HT-29 (cell line): ENCODE measurements at regions not wholly inside any gene's neighbourhood (a gene's known extent, or its start where the extent isn't known, plus 50 kb on each side); places are given as distances from the start of the nearest gene placed in this dataset.
"Not testable (repeated sequence)": the region's sequence is repeated elsewhere in the genome, so short reads cannot be mapped to it uniquely, and the experiment has no call there.

Source experiments
- DNase-seq: peaks from one replicate; pipeline ENCODE4 v3.0.0-alpha.2; 2015; ENCODE audit warnings: low spot score
- small RNA-seq: library from RNA; depleted of rRNA; stranded (forward); fragments of <200 nt; gene quantifications from one replicate; pipeline ENCODE3, GENCODE V24; 2014

DNA sequence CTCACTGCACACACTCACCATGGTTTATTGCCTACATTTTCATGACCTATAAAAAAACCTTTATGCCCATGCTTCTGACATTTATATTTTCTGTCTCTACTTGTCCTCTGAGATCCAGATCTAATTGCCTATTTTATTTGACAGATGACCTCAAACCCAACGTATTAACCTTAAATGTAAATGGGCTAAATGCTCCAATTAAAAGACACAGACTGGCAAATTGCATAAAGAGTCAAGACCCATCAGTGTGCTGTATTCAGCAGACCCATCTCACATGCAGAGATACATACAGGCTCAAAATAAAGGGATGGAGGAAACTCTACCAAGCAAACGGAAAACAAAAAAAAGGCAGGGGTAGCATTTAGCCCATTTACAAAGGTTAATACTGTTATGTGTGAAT, 117.4 kb upstream of the ADAMTS3 start:
- DNase-seq: not testable (repeated sequence)

DNA sequence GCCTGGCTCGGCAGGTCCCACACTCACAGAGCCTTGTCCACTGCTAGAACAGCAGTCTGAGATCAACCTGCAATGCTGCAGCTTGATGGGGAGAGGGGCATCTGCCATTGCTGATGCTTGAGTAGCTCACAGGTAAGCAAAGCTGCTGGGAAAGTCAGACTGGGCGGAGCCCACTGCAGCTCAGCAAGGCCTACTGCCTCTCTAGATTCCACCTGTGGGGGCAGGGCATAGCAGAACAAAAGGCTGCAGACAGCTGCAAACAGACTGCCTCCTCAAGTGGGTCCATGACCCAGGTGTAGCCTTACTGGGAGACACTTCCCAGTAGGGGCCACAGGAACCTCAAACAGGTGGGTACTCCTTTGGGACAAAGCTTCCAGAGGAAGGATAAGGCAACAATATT, 110.6 kb upstream of the ADAMTS3 start:
- no peak for DNase-seq

DNA sequence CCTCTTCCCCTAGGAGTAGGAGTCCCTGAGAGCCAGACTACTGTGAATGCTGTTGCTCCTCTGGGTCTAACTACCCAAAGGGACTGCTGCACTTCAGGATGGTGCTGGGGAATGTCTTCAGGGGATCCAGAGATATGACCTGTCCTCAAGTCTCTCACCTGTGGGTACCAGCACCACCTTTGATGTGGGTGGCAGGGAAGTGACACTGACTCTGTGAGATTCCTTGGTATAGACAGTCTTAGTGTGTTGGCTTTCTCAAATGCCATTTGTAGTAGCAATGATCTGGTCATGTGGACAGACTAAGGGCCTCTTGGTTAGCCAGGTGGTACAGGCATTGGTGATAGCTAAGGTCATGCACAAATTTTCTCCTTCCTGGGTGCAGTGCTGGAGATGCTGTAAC, 108.9 kb upstream of the ADAMTS3 start:
- DNase-seq: no peak

DNA sequence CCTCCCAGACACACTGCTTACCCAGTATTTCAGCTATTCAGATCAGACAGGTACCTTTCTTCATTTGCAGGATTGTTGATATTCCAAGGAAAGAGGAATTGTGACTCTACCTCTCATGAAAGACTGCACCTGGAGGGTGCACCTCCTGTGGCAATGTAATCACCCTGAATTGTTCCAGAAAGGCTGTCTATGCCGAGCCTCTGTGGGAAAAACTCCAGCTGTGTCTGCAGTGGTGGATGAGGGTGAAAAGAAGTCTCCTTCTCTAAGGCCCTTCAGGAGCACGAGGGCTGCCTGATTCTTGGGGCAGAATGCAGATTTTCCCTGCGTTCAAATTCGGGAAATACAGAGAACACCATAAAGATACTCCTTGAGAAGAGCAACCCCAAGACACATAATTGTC, 108.2 kb upstream of the ADAMTS3 start:
- no peak for DNase-seq

DNA sequence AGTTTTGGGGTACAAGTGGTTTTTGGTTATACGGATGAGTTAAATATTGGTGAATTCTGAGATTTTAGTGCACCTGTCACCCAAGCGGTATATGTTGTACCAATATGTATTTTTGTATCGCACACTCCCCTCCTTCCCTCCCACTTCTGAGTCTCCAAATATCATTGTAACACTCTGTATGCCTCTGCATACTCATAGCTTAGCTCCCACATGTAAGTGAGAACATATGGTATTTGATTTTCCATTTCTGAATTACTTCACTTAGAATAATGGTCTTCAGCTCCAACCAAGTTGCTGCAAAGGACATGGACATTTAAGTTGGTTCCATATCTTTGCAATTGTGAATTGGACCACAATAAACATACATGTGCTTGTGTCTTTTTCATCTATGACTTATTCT, 103.0 kb upstream of the ADAMTS3 start:
- no peak for DNase-seq

DNA sequence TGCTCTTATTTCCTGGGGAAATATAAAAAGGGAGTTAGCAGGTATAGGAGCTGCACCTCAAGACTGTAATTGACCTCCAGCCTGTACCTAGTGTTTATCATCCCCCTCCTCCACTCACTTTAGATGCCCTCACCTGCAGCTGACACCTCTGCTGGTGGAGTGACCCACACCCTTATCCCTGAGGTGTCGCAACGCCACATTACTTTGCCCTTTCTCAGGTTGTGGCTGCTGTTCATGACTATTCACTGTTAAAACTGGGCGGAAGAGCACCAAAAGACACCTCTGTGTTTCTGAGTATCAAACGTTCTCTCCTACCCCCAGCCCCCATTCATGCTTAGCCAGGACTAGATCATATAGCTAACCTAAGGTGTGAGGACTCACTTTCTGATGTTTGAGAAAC, 101.5 kb upstream of the ADAMTS3 start:
- no peak for DNase-seq

DNA sequence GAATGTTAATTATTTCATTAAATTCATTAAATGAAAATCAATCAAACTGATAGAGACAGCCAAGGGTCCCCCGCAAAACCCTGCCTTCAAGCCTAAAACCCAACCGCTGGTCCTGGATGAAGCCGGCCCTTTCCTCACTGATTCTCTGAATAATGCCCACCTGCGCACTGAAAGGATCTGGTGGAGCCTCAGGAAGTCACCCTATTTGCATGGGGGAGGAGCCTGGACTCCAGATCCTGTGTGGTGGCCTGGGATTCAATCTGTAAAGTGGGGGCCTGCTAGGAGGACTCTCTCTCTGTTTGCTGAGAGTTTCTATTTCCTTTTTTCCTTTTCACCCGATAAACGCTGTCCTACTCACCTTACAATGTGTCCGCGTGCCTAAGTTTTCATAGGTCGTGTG, 97.9 kb upstream of the ADAMTS3 start:
- no peak for DNase-seq

DNA sequence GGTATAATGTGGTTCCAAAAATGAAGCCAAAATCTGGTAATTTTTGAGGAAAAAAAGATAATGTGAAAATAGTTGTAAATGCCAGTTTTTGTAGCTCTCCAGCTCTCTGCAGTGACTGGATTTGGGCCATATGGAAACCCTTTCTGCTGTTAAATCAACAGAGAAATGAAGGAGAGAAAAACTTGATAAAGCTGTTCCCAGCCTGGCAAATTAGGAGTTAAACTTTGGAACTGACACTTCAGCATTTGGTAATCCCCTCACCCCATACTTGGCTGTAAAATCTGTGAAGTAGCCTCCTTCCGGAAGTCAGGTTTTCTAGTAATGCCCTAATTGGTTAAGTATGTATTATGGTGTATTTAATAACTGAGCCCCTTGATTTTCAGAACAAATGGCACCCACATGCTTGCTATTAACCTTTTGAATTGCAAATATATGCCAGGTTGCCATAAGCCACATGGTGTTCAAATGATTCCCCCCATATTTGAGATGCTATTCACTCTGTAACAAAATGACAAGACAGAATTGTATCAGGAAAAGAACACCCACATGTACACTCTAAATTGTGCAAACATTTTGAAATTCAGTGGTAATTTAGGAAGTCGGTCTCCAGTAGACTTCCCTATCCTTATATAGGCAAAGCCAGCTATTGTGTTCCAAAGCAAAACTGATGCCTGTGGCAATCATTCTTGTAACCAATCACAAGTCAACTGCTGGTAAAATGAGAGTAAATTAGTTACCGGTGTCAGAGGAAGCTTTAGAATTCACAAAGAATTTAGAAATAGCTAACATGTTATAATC, 96.3 kb upstream of the ADAMTS3 start:
- DNase-seq: no peak

DNA sequence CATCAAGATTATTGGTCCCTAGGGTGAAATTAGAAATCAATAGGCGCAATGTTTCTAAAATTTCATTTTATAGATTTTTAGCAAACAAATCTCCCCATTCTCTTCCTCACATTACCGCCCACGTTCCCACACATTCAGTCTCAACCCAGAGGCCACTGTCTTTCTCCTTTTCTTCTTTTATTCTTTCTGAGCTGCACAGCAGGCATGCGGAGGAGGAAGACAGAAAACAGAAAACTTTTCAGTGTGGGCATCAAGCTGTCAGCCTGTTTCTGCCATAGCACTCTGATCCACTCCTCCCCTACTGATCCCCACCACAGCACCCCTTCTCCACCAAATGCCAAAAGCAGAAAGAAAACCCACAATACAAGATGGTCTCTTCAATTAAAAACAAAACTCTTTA, 94.8 kb upstream of the ADAMTS3 start:
- DNase-seq: no peak

DNA sequence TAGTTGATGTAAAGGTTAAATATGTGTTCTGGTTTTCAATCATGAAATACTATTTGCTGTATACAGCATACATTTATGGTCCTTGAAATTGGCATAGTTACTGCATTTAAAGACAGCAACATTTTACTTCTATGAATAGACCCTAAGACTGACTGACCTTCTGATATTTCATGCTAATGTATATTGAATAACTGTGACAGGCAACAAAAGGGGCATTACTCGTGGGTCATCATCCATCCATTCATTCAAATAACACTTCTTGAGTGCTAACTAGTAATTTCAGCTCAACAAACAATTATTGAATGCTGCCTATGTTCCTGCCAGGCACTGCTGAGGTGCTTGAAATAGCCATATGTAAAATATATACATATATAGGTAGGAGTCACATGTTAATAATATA, 92.8 kb upstream of the ADAMTS3 start:
- no peak for DNase-seq

DNA sequence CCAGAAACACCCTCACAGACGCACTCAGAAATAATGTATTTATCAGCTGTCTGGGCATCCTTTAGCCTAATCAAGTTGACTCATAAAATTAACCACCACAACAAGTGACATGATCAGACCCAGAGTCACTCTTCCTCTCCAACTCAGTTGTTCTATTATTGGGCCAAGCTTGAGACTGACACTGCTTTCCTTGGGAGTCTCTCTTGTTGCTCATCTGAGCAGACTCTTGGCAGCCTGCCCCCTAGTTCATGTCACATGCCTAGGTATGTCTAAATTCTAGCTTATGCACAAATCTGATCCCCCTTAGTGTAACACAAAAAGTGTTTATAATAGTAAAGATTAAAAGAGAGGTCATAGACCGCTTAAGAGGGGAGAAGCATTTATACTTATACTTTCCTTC, 72.6 kb upstream of the ADAMTS3 start:
- no peak for DNase-seq

DNA sequence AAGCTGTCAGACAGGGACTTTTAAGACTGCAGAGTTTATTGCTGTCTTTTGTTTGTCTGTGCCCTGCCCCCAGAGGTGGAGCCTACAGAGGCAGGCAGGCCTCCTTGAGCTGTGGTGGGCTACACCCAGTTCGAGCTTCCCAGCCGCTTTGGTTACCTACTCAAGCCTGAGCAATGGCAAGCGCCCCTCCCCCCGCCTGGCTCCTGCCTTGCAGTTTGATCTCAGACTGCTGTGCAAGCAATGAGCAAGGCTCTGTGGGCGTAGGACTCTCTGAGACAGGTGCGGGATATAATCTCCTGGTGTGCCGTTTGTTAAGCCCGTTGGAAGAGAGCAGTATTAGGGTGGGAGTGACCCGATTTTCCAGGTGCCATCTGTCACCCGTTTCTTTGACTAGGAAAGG, 67.8 kb upstream of the ADAMTS3 start:
- DNase-seq: not testable (repeated sequence)

DNA sequence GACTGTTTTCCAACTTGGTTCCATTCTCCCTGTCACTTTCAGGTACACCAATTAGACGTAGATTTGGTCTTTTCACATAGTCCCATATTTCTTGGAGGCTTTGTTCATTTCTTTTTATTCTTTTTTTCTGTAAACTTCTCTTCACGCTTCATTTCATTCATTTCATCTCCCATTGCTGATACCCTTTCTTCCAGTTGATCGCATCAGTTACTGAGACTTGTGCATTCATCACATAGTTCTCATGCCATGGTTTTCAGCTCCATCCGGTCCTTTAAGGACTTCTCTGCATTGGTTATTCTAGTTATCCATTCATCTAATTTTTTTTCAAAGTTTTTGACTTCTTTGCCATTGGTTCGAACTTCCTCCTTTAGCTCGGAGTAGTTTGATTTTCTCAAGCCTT, 66.9 kb upstream of the ADAMTS3 start:
- not testable (repeated sequence) for DNase-seq

DNA sequence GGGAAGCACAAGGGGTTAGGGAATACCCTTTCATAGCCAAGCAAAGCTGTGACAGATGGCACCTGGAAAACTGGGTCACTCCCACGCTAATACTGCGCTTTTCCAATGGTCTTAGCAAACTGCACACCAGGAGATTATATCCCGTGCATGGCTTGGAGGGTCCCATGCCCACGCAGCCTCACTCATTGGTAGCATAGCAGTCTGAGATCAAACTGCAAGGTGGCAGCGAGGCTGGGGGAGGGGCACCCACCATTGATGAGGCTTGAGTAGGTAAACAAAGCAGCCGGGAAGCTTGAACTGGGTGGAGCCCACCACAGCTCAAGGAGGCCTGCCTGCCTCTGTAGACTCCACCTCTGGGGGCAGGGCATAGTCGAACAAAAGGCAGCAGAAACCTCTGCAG, 63.2 kb upstream of the ADAMTS3 start:
- DNase-seq: not testable (repeated sequence)

DNA sequence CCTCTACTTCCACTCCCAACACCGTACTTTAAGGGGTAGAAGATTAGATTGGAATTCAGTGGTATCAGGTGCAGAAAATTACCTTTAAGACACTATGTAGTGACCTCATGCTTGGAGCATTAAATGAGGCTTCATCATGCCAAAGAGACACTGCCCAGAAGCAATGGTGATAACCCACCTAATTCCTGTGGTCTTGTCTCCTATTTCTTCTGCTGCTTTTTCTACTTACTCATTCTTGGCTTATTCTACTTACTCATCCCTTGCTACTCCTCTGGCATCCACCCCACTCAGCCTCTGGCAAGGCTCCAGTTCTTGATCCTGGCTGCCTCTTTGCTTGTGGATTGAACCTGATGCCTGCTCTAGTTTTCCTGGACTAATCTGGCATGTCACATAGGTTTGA, 62.3 kb upstream of the ADAMTS3 start:
- no peak for DNase-seq

DNA sequence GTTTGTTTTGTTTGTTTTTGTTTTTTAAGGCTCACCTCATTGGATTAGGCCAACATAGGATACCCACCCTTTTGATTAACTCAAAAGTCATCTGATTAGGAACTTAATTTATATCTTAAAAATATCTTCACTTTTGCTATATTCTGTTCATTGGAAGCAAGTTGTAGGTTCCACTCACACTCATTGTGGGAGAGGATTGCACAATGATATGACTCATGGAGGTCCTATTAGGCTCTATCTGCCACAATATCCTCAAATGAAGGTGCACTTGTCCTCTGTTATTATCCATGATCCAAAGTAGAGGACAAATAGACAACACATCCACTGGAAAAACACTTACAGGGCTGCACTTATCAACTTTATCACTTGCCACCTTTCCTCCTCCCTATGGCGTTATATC, 60.5 kb upstream of the ADAMTS3 start:
- DNase-seq: no peak

DNA sequence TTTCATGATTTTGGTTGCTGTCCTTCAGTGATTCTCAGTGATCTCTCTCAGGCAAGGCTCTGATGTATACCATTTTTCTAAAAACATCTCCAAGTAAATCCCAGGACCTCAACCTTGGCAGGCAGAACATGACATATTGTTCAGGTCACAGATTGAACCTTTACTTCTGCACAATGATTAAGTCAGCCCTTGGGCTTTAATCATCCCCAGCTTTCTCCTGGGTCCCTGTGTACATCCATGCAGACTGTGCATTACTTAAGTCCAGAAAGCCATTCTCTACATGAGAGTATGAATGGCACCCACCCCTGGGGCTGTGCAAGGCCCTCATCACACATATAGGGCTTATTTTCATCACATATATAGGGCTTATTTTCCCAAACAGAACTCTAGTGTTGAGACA, 58.7 kb upstream of the ADAMTS3 start:
- DNase-seq: no peak

Small RNAs in the stretch of these regions (small RNA-seq; reads per million reads assigned to genes)
- 0.29 reads per million for gene RNU4ATAC9P
